Heart left ventricle (tissue), 16 donors: ENCODE measurements at regions not wholly inside any gene's neighbourhood (a gene's known extent, or its start where the extent isn't known, plus 50 kb on each side); places are given as distances from the start of the nearest gene placed in this dataset.

Experiments used
- ATAC-seq, 4 donors: fragments of 200-7000 bp; cut with Tn5 transposase; one replicate each; pipeline ENCODE4 v1.9.1; 2020 to 2022; ENCODE audit warnings: moderate library complexity in 4 of 4, mild to moderate bottlenecking in 3 of 4, moderate number of reproducible peaks in 1 of 4
- DNase-seq, 5 donors: peaks; one replicate each; pipeline ENCODE4 v3.0.0-alpha.2; 2020
- H3K27ac ChIP-seq, 12 donors: fragments of 200-600 bp; sonication (generic) in 4 of 12; one replicate each; pipeline versions ENCODE4 v1.5.0 to v1.8.0; 2016 to 2022; ENCODE audit warnings: mild to moderate bottlenecking in 2 of 12
- H3K27me3 ChIP-seq, 9 donors: fragments of 200-600 bp; sonication (generic) in 2 of 9; one replicate each; pipeline versions ENCODE4 v1.5.1 to v1.8.0; 2016 to 2022; ENCODE audit warnings: mild to moderate bottlenecking in 3 of 9
- H3K36me3 ChIP-seq, 9 donors: fragments of 200-600 bp; sonication (generic) in 2 of 9; one replicate each; pipeline versions ENCODE4 v1.5.0 to v1.8.0; 2018 to 2022; ENCODE audit warnings: mild to moderate bottlenecking in 2 of 9
- H3K4me1 ChIP-seq, 12 donors: fragments of 200-600 bp; sonication (generic) in 4 of 12; one replicate each; pipeline versions ENCODE4 v1.5.0 to v1.8.0; 2016 to 2022; ENCODE audit warnings: mild to moderate bottlenecking in 3 of 12
- H3K4me3 ChIP-seq, 12 donors: fragments of 200-600 bp; sonication (generic) in 4 of 12; one replicate each; pipeline versions ENCODE4 v1.5.0 to v1.8.0; 2017 to 2022; ENCODE audit warnings: mild to moderate bottlenecking in 9 of 12, moderate library complexity in 4 of 12
- H3K9me3 ChIP-seq, 12 donors: fragments of 200-600 bp; sonication (generic) in 4 of 12; one replicate each; pipeline versions ENCODE4 v1.5.0 to v1.8.0; 2016 to 2022; ENCODE audit warnings: mild to moderate bottlenecking in 1 of 12
- POLR2A ChIP-seq, 2 donors: fragments of 450-650 bp; IDR thresholded peaks; one replicate each; pipeline ENCODE4 v1.6.1; 2017; ENCODE audit warnings: antibody characterized with exemption in 2 of 2, mild to moderate bottlenecking in 2 of 2, moderate library complexity in 2 of 2
- WGBS, 4 donors: extraction: QIAGEN DNeasy Blood & Tissue Kit in 2 of 4; methylation state at CpG; one replicate each; pipeline versions ENCODE4 v1.1.5 to v1.1.7; 2013 to 2018; 5-methylcytosine and 5-hydroxymethylcytosine counted together
- intact Hi-C, 10 donors: fragments of 100-400 bp; cut with DNase I; formaldehyde crosslinking; loops; one replicate each; pipeline versions ENCODE4 v1.11.1 to v1.14.2; 2022
- TF ChIP-seq, protein P1 (sequence below), 12 donors: fragments of 200-600 bp; sonication (generic) in 4 of 12; IDR thresholded peaks; one replicate each; pipeline versions ENCODE4 v1.5.0 to v1.8.0; 2018 to 2022; ENCODE audit warnings: antibody characterized with exemption in 12 of 12, mild to moderate bottlenecking in 5 of 12
- donor health status: ischemic (EF 13 %, LVEDD 7.1; RV severe dilation, severe dysfunction).
- donor health status: healthy with polysubstance abuse.
- donor health status: DM: no; HTN: yes; CAD: no.
- donor health status: DM: no; HTN: no; CAD: no.
- donor health status: ischemic (EF 25% LVEDD 6.9; RV normal size, moderate dysfunction).
- donor health status: ischemic (EF 25% LVEDD 5.7; RV mildly dilated, moderate dysfunction).
- donor health status: healthy.
- donor health status: DM: yes; HTN: yes; CAD: no.
- donor health status: ischemic (EF 35%, LVEDD 5.7; RV mildly dilated, moderate dysfunction).
- donor health status: nonischemic (EF 11% LVEDD 7.7; RV severe dilation, severe dysfunction).
- donor health status: DM: yes; HTN: yes; CAD: no.
- donor health status: PGD.
- donor health status: ischemic (EF 29% LVEDD 5.4; RV normal size, mild dysfunction).
- donor health status: nonischemic (EF 23%, LVEDD 6.1; RV moderate dilation, normal function).

- DNase-seq (no peak), ATAC-seq (no peak)
- Histone ChIP-seq H3K36me3 (no peaks in the 10 kb centered on the region), H3K27ac (no peak overlapping the region), H3K4me1 (no peaks in the 10 kb centered on the region), H3K27me3 (no peaks in the 10 kb centered on the region), H3K4me3 (no peak overlapping the region), H3K9me3 (no peaks in the 10 kb centered on the region)
- WGBS, 4 donors, result 46 to 68% (median 49%) methylated on average over 1 of the region's 1 CpG
- TF ChIP-seq, protein P1, sequence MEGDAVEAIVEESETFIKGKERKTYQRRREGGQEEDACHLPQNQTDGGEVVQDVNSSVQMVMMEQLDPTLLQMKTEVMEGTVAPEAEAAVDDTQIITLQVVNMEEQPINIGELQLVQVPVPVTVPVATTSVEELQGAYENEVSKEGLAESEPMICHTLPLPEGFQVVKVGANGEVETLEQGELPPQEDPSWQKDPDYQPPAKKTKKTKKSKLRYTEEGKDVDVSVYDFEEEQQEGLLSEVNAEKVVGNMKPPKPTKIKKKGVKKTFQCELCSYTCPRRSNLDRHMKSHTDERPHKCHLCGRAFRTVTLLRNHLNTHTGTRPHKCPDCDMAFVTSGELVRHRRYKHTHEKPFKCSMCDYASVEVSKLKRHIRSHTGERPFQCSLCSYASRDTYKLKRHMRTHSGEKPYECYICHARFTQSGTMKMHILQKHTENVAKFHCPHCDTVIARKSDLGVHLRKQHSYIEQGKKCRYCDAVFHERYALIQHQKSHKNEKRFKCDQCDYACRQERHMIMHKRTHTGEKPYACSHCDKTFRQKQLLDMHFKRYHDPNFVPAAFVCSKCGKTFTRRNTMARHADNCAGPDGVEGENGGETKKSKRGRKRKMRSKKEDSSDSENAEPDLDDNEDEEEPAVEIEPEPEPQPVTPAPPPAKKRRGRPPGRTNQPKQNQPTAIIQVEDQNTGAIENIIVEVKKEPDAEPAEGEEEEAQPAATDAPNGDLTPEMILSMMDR (IDR thresholded peaks at IDR 0.05), result no peak
- no peak for TF ChIP-seq POLR2A (IDR thresholded peaks at IDR 0.05)
- intact Hi-C loops, result no loop called here
Measured at GRCh38 chr9:103627731-103628130, 466.4 kb upstream of the SMC2 start.

- no peak for ATAC-seq
- TF ChIP-seq, protein P1 (IDR thresholded peaks at IDR 0.05), result no peak
- TF ChIP-seq POLR2A (IDR thresholded peaks at IDR 0.05), result no peak
- Histone ChIP-seq H3K36me3 (no peaks in the 10 kb centered on the region), H3K27me3 (no peaks in the 10 kb centered on the region), H3K4me3 (no peak overlapping the region), H3K4me1 (no peaks in the 10 kb centered on the region), H3K27ac (no peak overlapping the region), H3K9me3 (peaks cover 0 to 7% (median 0%) of the 10 kb centered on the region in 12 donors)
- DNase-seq, result no peak
- WGBS, 4 donors, result 92 to 95% (median 94%) methylated on average over 1 of the region's 1 CpG
- intact Hi-C loops, result no loop called here
Measured at GRCh38 chr9:103649086-103649485, 445.0 kb upstream of the SMC2 start.

- no peak for DNase-seq
- intact Hi-C loops, result no loop called here
Measured at GRCh38 chr9:103658156-103658555, 436.0 kb upstream of the SMC2 start.

DNA sequence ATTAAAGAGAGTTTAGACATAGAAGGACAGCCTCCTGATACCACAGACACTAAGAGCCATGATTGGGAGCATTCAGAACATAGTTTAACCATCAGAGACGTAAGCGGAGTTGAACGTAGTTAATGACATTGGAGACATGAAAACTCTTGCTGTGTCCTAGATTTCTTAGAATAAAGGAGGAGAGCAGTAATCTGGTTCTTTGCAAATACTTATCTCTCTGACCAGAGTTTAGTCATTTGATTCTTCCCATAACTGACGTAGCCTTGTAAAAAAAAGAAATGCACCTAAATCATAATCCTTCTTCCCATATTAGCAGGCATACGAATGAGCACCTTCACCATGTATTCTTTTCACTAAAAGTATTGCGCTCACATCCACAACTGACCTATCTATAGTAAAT lies 433.3 kb upstream of the SMC2 start:
- 85 to 92% (median 89%) methylated on average over 6 of the region's 6 CpGs for WGBS, 4 donors
- H3K9me3 ChIP-seq, result peaks cover 0 to 23% (median under 1%) of the 10 kb centered on the region in 12 donors
- H3K27ac ChIP-seq, result no peak overlapping the region
- TF ChIP-seq POLR2A (IDR thresholded peaks at IDR 0.05), result no peak
- TF ChIP-seq, protein P1 (IDR thresholded peaks at IDR 0.05), result no peak
- intact Hi-C loops, result no loop called here
- no peaks in the 10 kb centered on the region for H3K36me3 ChIP-seq
- no peak overlapping the region for H3K4me3 ChIP-seq
- DNase-seq (no peak), ATAC-seq (no peak)
- H3K27me3 ChIP-seq, result no peaks in the 10 kb centered on the region
- H3K4me1 ChIP-seq, result no peaks in the 10 kb centered on the region

More at GRCh38 chr9:103658156-103658555, 436.0 kb upstream of the SMC2 start:
- TF ChIP-seq, protein P1 (IDR thresholded peaks at IDR 0.05), result no peak
- no peak for TF ChIP-seq POLR2A (IDR thresholded peaks at IDR 0.05)
- no peak overlapping the region for H3K4me3 ChIP-seq
- peaks cover 0 to 23% (median 2%) of the 10 kb centered on the region in 12 donors for H3K9me3 ChIP-seq
- ATAC-seq, result no peak
- H3K4me1 ChIP-seq, result no peaks in the 10 kb centered on the region
- no peaks in the 10 kb centered on the region for H3K27me3 ChIP-seq
- no peaks in the 10 kb centered on the region for H3K36me3 ChIP-seq
- 93 to 98% (median 95%) methylated on average over 5 of the region's 5 CpGs for WGBS, 4 donors
- H3K27ac ChIP-seq, result no peak overlapping the region
